Osteoblast (primary cell): ENCODE measurements at regions not wholly inside any gene's neighbourhood (a gene's known extent, or its start where the extent isn't known, plus 50 kb on each side); places are given as distances from the start of the nearest gene placed in this dataset.

Experiments
- DNase-seq: peaks from one replicate; pipeline ENCODE4 v3.0.0; 2011; ENCODE audit warnings: low spot score, mixed read lengths; ENCODE audit not compliant: insufficient read length; ENCODE audit errors: missing footprints
- H2AFZ ChIP-seq: 2 replicates; pipeline ENCODE4 v1.6.0; 2011; ENCODE audit warnings: mild to moderate bottlenecking, low read length
- H3K27ac ChIP-seq: 2 replicates; pipeline ENCODE4 v1.5.1; 2011; ENCODE audit warnings: mild to moderate bottlenecking, low read depth, low read length, moderate library complexity
- H3K27me3 ChIP-seq: 2 replicates; pipeline ENCODE4 v1.6.0; 2012; ENCODE audit warnings: mild to moderate bottlenecking, control low read depth, inconsistent platforms, low read length, moderate library complexity; ENCODE audit not compliant: insufficient read depth
- H3K36me3 ChIP-seq: 2 replicates; pipeline ENCODE4 v1.5.1; 2011; ENCODE audit warnings: mild to moderate bottlenecking, low read length, control low read depth, moderate library complexity; ENCODE audit not compliant: insufficient read depth
- H3K4me1 ChIP-seq: 2 replicates; pipeline ENCODE4 v1.5.1; 2011; ENCODE audit warnings: mild to moderate bottlenecking, low read length, control low read depth, moderate library complexity; ENCODE audit not compliant: insufficient read depth
- H3K4me2 ChIP-seq: 2 replicates; pipeline ENCODE4 v1.6.0; 2011; ENCODE audit warnings: mild to moderate bottlenecking, low read length; ENCODE audit not compliant: insufficient read depth
- H3K4me3 ChIP-seq: fragments of 200-600 bp; sonication (generic); 3 replicates; pipeline ENCODE4 v1.5.1; 2012; ENCODE audit warnings: mild to moderate bottlenecking, low read length, inconsistent platforms; ENCODE audit not compliant: insufficient read depth
- H3K79me2 ChIP-seq: 2 replicates; pipeline ENCODE4 v1.6.0; 2012; ENCODE audit warnings: mild to moderate bottlenecking, low read length, control low read depth, inconsistent platforms; ENCODE audit not compliant: insufficient read depth
- H3K9me3 ChIP-seq: 2 replicates; pipeline ENCODE4 v1.5.1; 2011; ENCODE audit warnings: low read depth, low read length, control low read depth
- H4K20me1 ChIP-seq: 2 replicates; pipeline ENCODE4 v1.6.0; 2012; ENCODE audit warnings: mild to moderate bottlenecking, low read length, control low read depth; ENCODE audit not compliant: insufficient read depth
- CTCF ChIP-seq: IDR thresholded peaks from 2 replicates; pipeline ENCODE4 v1.5.1; 2011; ENCODE audit warnings: mild to moderate bottlenecking, low read depth, low read length, moderate library complexity; ENCODE audit errors: extremely low read depth

- TF ChIP-seq CTCF = no peak
- H3K9me3 ChIP-seq = no peaks in the 10 kb centered on the region
- no peaks in the 10 kb centered on the region for H3K79me2 ChIP-seq
- H3K4me1 ChIP-seq = no peaks in the 10 kb centered on the region
- no peak overlapping the region for H3K4me3 ChIP-seq
- no peaks in the 10 kb centered on the region for H4K20me1 ChIP-seq
- H2AFZ ChIP-seq = no peak overlapping the region
- H3K4me2 ChIP-seq = no peak overlapping the region
- no peak overlapping the region for H3K27ac ChIP-seq
- DNase-seq = no peak
- peaks cover 42% of the 10 kb centered on the region for H3K27me3 ChIP-seq
- H3K36me3 ChIP-seq = no peaks in the 10 kb centered on the region
These were observed 64.6 kb upstream of the SHB start for GRCh38 chr9:38133595-38133994.

DNA sequence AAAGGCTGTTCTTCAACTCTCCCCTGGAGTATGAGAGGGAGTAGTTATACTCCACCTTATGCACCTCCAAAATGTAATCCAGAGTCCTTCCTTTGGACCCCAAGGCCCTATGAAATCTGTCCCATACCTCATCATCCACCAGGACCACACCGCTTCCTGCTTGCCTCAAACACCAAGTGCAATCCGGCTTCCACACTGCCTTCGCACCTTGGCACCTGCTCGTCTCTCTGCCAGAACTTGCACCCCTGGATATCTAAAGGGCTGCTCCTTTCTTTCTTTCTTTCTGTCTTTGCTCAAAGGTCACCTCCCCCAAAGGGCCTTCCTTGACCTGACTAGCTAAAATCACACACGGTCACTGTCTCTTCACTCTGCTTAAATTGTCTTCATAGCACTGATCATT lies 63.9 kb upstream of the SHB start:
- H3K79me2 ChIP-seq = no peaks in the 10 kb centered on the region
- no peaks in the 10 kb centered on the region for H3K4me1 ChIP-seq
- DNase-seq = no peak
- no peak overlapping the region for H3K4me2 ChIP-seq
- peaks cover 46% of the 10 kb centered on the region for H3K27me3 ChIP-seq
- H3K9me3 ChIP-seq = no peaks in the 10 kb centered on the region
- H4K20me1 ChIP-seq = no peaks in the 10 kb centered on the region
- no peak for TF ChIP-seq CTCF
- H3K36me3 ChIP-seq = no peaks in the 10 kb centered on the region
- no peak overlapping the region for H3K27ac ChIP-seq
- no peak overlapping the region for H3K4me3 ChIP-seq
- no peak overlapping the region for H2AFZ ChIP-seq

DNA sequence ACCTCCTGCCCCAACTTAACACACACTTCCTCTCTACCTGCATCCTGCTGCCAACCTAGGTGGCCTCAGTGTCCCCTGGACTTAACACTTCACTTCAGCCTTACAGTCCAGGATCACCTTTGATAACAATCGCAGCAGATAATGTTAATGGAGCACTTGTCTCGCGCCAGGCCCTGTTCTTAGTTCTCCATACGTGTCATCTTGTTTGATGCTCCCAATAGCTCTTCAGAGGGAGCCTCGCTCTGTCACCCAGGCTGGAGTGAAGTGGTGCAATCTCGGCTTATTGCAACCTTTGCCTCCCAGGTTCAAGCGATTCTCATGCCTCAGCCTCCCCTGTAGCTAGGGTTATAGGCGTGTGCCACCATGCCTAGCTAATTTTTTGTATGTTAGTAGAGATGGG lies 62.7 kb upstream of the SHB start:
- no peaks in the 10 kb centered on the region for H3K36me3 ChIP-seq
- no peak overlapping the region for H3K4me2 ChIP-seq
- H4K20me1 ChIP-seq = no peaks in the 10 kb centered on the region
- no peaks in the 10 kb centered on the region for H3K9me3 ChIP-seq
- H3K4me1 ChIP-seq = no peaks in the 10 kb centered on the region
- no peak for TF ChIP-seq CTCF
- H3K27ac ChIP-seq = no peak overlapping the region
- DNase-seq = no peak
- no peak overlapping the region for H2AFZ ChIP-seq
- H3K4me3 ChIP-seq = no peak overlapping the region
- H3K27me3 ChIP-seq = peaks cover 48% of the 10 kb centered on the region
- H3K79me2 ChIP-seq = no peaks in the 10 kb centered on the region

- Histone ChIP-seq H4K20me1 (no peaks in the 10 kb centered on the region), H3K4me1 (no peaks in the 10 kb centered on the region), H3K9me3 (no peaks in the 10 kb centered on the region), H3K36me3 (no peaks in the 10 kb centered on the region), H3K79me2 (no peaks in the 10 kb centered on the region), H2AFZ (no peak overlapping the region), H3K27me3 (peaks cover 48% of the 10 kb centered on the region), H3K4me2 (no peak overlapping the region), H3K4me3 (no peak overlapping the region), H3K27ac (no peak overlapping the region)
- TF ChIP-seq CTCF = no peak
- no peak for DNase-seq
These were observed 61.7 kb upstream of the SHB start for GRCh38 chr9:38130724-38131123.
